Liver (tissue), 3 donors: ENCODE measurements at regions not wholly inside any gene's neighbourhood (a gene's known extent, or its start where the extent isn't known, plus 50 kb on each side); places are given as distances from the start of the nearest gene placed in this dataset.
A peak's percentile ranks its signal among the peaks of the same experiment; 100 is the strongest.

Experiments used
- GABPA ChIP-seq, 2 donors: IDR thresholded peaks in 1 of 2; conservative IDR thresholded peaks in 1 of 2; 2 replicates each; pipeline ENCODE4 v1.6.1; 2016; ENCODE audit warnings: antibody characterized with exemption in 2 of 2, mild to moderate bottlenecking in 1 of 2, moderate library complexity in 1 of 2
- HNF4G ChIP-seq: IDR thresholded peaks from 2 replicates; pipeline ENCODE4 v1.6.1; 2016; ENCODE audit warnings: antibody characterized with exemption
- JUND ChIP-seq, 2 donors: IDR thresholded peaks; 2 replicates each; pipeline ENCODE4 v1.6.1; 2016; ENCODE audit warnings: antibody characterized with exemption in 2 of 2
- TAF1 ChIP-seq: conservative IDR thresholded peaks from 2 replicates; pipeline ENCODE4 v1.6.1; 2016; ENCODE audit warnings: antibody characterized with exemption, mild to moderate bottlenecking
- TF ChIP-seq, protein P1 (sequence below): fragments of 150-350 bp; IDR thresholded peaks from 2 replicates; pipeline ENCODE4 v1.5.1; 2017; ENCODE audit warnings: improper control_type of control experiment, low read depth, low read length; ENCODE audit not compliant: missing input control
- TF ChIP-seq, protein P2 (sequence below): IDR thresholded peaks from 2 replicates; pipeline ENCODE4 v1.6.1; 2016; ENCODE audit warnings: antibody characterized with exemption, mild to moderate bottlenecking
- TF ChIP-seq, protein P3 (sequence below): IDR thresholded peaks from 2 replicates; pipeline ENCODE4 v1.6.1; 2016; ENCODE audit warnings: antibody characterized with exemption
- donor health status: healthy.
- donor health status: healthy.

GRCh38 chr2:241965931-241966412 is 96.4 kb downstream of the RTP5 start:
- TF ChIP-seq, protein P1, sequence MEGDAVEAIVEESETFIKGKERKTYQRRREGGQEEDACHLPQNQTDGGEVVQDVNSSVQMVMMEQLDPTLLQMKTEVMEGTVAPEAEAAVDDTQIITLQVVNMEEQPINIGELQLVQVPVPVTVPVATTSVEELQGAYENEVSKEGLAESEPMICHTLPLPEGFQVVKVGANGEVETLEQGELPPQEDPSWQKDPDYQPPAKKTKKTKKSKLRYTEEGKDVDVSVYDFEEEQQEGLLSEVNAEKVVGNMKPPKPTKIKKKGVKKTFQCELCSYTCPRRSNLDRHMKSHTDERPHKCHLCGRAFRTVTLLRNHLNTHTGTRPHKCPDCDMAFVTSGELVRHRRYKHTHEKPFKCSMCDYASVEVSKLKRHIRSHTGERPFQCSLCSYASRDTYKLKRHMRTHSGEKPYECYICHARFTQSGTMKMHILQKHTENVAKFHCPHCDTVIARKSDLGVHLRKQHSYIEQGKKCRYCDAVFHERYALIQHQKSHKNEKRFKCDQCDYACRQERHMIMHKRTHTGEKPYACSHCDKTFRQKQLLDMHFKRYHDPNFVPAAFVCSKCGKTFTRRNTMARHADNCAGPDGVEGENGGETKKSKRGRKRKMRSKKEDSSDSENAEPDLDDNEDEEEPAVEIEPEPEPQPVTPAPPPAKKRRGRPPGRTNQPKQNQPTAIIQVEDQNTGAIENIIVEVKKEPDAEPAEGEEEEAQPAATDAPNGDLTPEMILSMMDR, result no peak
- TF ChIP-seq, protein P2, sequence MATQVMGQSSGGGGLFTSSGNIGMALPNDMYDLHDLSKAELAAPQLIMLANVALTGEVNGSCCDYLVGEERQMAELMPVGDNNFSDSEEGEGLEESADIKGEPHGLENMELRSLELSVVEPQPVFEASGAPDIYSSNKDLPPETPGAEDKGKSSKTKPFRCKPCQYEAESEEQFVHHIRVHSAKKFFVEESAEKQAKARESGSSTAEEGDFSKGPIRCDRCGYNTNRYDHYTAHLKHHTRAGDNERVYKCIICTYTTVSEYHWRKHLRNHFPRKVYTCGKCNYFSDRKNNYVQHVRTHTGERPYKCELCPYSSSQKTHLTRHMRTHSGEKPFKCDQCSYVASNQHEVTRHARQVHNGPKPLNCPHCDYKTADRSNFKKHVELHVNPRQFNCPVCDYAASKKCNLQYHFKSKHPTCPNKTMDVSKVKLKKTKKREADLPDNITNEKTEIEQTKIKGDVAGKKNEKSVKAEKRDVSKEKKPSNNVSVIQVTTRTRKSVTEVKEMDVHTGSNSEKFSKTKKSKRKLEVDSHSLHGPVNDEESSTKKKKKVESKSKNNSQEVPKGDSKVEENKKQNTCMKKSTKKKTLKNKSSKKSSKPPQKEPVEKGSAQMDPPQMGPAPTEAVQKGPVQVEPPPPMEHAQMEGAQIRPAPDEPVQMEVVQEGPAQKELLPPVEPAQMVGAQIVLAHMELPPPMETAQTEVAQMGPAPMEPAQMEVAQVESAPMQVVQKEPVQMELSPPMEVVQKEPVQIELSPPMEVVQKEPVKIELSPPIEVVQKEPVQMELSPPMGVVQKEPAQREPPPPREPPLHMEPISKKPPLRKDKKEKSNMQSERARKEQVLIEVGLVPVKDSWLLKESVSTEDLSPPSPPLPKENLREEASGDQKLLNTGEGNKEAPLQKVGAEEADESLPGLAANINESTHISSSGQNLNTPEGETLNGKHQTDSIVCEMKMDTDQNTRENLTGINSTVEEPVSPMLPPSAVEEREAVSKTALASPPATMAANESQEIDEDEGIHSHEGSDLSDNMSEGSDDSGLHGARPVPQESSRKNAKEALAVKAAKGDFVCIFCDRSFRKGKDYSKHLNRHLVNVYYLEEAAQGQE, result no peak
- TF ChIP-seq TAF1 (no peak), HNF4G (no peak), JUND (IDR thresholded peaks at IDR 0.05) (peak; percentile 62 to 72), GABPA (IDR thresholded peaks at IDR 0.05 in 1 of 2, conservative IDR thresholded peaks at IDR 0.05 in 1 of 2) (no peak)
- TF ChIP-seq, protein P3, sequence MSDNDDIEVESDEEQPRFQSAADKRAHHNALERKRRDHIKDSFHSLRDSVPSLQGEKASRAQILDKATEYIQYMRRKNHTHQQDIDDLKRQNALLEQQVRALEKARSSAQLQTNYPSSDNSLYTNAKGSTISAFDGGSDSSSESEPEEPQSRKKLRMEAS, result no peak
